Adrenal gland (tissue), 5 donors: ENCODE measurements at regions not wholly inside any gene's neighbourhood (a gene's known extent, or its start where the extent isn't known, plus 50 kb on each side); places are given as distances from the start of the nearest gene placed in this dataset.

Source experiments
- POLR2A ChIP-seq, 2 donors: fragments of 450-650 bp; IDR thresholded peaks; one replicate each; pipeline ENCODE4 v1.6.1; 2017; ENCODE audit warnings: antibody characterized with exemption in 2 of 2, mild to moderate bottlenecking in 2 of 2, moderate library complexity in 1 of 2
- TF ChIP-seq, protein P1 (sequence below), 6 experiments: fragments of 450-650 bp in 4 of 6; fragments of 200-600 bp in 2 of 6; sonication (generic) in 1 of 6; IDR thresholded peaks; 1 replicate in 5 of 6; 2 replicates in 1 of 6; pipeline versions ENCODE4 v1.5.1 to v1.8.0; 2016 to 2021; ENCODE audit warnings: antibody characterized with exemption in 6 of 6, mild to moderate bottlenecking in 2 of 6, moderate library complexity in 1 of 6
- donor health status: DM: no; HTN: no; CAD: no.

DNA sequence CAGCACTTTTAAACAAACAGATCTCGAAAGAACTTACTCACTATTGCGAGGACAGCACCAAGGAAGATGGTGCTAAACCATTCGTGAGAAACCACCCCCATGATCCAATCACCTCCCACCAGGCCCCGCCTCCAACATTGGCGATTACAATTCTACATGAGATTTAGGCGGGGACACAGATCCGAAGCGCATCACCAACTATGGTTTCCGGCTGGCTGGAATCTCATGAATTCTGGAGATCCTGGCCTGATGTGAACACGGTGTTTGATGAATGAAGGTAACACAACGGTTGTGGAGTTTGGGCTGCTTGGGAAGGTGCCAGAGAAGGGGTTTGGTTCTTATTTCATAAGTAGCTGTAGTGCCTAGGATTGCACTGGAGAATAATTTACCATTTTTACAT lies 216.7 kb downstream of the EMX2 start:
- no peak for TF ChIP-seq POLR2A (IDR thresholded peaks at IDR 0.05)
- TF ChIP-seq, protein P1, sequence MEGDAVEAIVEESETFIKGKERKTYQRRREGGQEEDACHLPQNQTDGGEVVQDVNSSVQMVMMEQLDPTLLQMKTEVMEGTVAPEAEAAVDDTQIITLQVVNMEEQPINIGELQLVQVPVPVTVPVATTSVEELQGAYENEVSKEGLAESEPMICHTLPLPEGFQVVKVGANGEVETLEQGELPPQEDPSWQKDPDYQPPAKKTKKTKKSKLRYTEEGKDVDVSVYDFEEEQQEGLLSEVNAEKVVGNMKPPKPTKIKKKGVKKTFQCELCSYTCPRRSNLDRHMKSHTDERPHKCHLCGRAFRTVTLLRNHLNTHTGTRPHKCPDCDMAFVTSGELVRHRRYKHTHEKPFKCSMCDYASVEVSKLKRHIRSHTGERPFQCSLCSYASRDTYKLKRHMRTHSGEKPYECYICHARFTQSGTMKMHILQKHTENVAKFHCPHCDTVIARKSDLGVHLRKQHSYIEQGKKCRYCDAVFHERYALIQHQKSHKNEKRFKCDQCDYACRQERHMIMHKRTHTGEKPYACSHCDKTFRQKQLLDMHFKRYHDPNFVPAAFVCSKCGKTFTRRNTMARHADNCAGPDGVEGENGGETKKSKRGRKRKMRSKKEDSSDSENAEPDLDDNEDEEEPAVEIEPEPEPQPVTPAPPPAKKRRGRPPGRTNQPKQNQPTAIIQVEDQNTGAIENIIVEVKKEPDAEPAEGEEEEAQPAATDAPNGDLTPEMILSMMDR (IDR thresholded peaks at IDR 0.05), result no peak
